B cell (primary cell): ENCODE measurements at regions not wholly inside any gene's neighbourhood (a gene's known extent, or its start where the extent isn't known, plus 50 kb on each side); places are given as distances from the start of the nearest gene placed in this dataset.

Experiments used
- EZH2 ChIP-seq: IDR thresholded peaks from 2 replicates; pipeline ENCODE4 v1.6.1; 2012; ENCODE audit warnings: borderline replicate concordance, low read depth, mild to moderate bottlenecking, moderate library complexity, low read length; ENCODE audit not compliant: insufficient read depth, poor library complexity, severe bottlenecking
- TF ChIP-seq, protein P1 (sequence below): fragments of 200-600 bp; IDR thresholded peaks from one replicate; pipeline ENCODE4 v1.8.0; 2022; ENCODE audit warnings: antibody characterized with exemption, mild to moderate bottlenecking

DNA sequence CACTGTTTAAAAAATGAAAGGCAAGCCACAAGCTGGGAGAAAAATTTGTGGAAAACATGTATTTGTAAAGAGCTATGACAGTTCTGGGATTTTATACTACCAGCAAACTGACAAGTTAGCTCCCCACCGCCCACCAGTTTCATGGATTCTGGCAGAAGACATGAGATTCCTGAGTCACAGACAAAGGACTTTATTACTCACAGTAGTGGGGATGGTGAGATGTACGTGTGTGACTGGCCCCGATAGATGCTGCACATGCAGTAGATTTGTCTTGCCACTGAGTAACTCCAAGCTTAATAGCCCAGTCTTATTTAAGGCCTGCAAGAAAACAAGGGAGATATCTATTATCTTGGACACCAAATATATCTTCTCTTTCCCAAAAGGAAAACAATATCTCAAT lies 281.7 kb downstream of the AHR start:
- no peak for TF ChIP-seq EZH2
- TF ChIP-seq, protein P1, sequence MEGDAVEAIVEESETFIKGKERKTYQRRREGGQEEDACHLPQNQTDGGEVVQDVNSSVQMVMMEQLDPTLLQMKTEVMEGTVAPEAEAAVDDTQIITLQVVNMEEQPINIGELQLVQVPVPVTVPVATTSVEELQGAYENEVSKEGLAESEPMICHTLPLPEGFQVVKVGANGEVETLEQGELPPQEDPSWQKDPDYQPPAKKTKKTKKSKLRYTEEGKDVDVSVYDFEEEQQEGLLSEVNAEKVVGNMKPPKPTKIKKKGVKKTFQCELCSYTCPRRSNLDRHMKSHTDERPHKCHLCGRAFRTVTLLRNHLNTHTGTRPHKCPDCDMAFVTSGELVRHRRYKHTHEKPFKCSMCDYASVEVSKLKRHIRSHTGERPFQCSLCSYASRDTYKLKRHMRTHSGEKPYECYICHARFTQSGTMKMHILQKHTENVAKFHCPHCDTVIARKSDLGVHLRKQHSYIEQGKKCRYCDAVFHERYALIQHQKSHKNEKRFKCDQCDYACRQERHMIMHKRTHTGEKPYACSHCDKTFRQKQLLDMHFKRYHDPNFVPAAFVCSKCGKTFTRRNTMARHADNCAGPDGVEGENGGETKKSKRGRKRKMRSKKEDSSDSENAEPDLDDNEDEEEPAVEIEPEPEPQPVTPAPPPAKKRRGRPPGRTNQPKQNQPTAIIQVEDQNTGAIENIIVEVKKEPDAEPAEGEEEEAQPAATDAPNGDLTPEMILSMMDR = no peak
